ENCODE measurements at regions not wholly inside any gene's neighbourhood (a gene's known extent, or its start where the extent isn't known, plus 50 kb on each side); places are given as distances from the start of the nearest gene placed in this dataset.

DNA sequence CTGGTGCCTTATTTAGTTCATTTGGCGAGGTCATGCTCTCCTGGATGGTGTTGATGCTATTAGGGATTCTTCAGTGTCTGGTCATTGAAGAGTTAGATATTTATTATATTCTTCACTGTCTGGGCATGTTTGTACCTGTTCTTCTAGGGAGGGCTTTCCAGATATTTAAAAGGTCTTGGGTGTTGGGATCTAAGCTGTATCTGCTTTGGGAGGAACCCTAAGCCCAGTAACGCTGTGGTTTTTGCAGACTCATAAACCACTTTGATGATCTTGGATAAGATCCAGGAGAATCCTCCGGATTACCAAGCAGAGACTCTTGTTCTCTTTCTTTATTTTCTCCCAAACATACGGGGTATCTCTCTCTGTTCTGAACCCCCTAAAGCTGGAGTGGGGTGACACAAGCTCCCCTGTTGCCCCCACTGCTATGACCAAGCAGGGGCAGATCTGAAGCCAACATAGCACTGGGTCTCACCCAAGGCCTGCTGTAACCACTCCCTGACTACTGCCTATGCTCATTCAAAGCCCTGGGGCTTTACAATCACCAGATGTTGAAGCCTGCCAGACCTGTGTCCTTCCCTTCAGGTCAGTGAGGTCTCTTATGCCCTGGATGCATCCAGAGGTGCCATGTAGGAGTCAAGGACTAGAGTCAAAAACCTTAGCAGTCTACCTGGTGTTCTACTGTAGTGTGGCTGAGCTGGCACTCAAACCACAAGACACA is 187.6 kb downstream of the GUCY2F start:
- Mint-ChIP-seq H3K9me3 (peaks cover 36% of the 10 kb centered on the region), H3K4me3 (no peak overlapping the region), H3K4me1 (peaks cover 9% of the 10 kb centered on the region), H3K36me3 (no peaks in the 10 kb centered on the region), H3K27ac (no peak overlapping the region), H3K27me3 (ENCODE audit: low read depth) (no peaks in the 10 kb centered on the region)
- no peak for DNase-seq (ENCODE audit: low spot score in 2 of 2, unreplicated experiment in 2 of 2)
- TF ChIP-seq, protein P1, sequence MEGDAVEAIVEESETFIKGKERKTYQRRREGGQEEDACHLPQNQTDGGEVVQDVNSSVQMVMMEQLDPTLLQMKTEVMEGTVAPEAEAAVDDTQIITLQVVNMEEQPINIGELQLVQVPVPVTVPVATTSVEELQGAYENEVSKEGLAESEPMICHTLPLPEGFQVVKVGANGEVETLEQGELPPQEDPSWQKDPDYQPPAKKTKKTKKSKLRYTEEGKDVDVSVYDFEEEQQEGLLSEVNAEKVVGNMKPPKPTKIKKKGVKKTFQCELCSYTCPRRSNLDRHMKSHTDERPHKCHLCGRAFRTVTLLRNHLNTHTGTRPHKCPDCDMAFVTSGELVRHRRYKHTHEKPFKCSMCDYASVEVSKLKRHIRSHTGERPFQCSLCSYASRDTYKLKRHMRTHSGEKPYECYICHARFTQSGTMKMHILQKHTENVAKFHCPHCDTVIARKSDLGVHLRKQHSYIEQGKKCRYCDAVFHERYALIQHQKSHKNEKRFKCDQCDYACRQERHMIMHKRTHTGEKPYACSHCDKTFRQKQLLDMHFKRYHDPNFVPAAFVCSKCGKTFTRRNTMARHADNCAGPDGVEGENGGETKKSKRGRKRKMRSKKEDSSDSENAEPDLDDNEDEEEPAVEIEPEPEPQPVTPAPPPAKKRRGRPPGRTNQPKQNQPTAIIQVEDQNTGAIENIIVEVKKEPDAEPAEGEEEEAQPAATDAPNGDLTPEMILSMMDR (IDR thresholded peaks at IDR 0.05; ENCODE audit: unreplicated experiment): no peak

DNA sequence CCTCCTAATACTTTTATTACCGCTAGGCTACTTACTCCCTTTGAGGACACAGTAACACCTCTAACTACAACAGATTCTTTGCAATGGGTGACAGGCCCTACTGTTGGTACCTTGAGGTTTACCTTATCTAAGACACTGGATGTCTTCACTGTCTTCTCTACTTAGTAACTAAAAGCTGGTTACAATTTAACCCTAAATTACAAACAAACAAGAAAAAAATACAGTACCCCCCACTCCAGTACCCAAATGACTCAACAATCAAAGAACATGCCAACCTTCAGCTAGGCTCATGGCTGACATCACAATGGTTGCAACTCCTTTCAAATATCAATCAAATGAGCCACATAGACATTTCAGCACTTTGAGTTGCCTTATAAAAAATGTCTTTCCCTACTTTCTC is 198.0 kb downstream of the GUCY2F start:
- Mint-ChIP-seq H3K4me3 (no peak overlapping the region), H3K4me1 (peaks cover 18% of the 10 kb centered on the region), H3K9me3 (peaks cover 4% of the 10 kb centered on the region), H3K27ac (no peak overlapping the region), H3K27me3 (ENCODE audit: low read depth) (no peaks in the 10 kb centered on the region), H3K36me3 (no peaks in the 10 kb centered on the region)
- DNase-seq (ENCODE audit: low spot score in 2 of 2, unreplicated experiment in 2 of 2): no peak
- TF ChIP-seq, protein P1 (IDR thresholded peaks at IDR 0.05; ENCODE audit: unreplicated experiment): no peak

DNA sequence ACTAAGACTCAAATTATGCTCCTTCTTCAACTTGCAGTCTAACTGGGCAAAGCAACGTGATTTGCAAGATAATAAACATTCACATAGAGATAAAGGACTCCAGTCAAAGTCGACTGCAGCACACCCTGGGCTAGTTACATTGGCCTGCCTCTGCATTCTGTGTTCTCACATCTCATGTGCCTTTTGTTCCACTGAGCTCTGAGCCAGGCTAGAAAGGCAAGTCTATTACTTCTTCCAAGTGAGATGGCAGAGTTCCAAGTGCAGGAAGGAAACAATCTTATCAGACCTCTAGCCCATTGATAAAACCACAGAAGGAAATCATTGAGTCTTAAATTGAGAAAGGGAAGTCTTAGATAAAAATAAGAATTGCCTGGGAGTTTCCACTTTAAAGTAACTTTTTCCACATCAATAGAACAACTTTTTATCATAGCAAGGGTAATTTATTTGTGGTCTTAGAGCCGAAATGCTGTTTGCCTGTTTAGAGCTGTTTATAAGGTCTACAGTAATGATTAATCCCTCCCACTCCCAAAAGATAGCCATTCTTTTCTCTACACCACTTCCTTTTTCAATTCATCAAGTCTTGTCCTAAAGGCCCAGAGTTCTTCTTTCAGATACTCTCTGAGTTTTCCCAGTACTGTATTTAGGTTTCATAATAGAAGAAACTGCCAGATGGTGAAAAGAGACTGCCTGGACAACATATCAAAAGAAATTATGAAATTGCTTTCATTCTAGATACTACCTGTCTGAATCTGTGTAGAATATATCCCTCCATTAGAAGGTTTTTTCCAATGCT is 200.2 kb downstream of the GUCY2F start:
- no peak overlapping the region for H3K4me3 Mint-ChIP-seq
- no peak for DNase-seq (ENCODE audit: low spot score in 2 of 2, unreplicated experiment in 2 of 2)
- no peaks in the 10 kb centered on the region for H3K36me3 Mint-ChIP-seq
- no peaks in the 10 kb centered on the region for H3K9me3 Mint-ChIP-seq
- TF ChIP-seq, protein P1 (IDR thresholded peaks at IDR 0.05; ENCODE audit: unreplicated experiment): no peak
- peak overlapping the region; percentile 51 for H3K27ac Mint-ChIP-seq
- peaks cover 18% of the 10 kb centered on the region for H3K4me1 Mint-ChIP-seq
- H3K27me3 Mint-ChIP-seq (ENCODE audit: low read depth): no peaks in the 10 kb centered on the region

DNA sequence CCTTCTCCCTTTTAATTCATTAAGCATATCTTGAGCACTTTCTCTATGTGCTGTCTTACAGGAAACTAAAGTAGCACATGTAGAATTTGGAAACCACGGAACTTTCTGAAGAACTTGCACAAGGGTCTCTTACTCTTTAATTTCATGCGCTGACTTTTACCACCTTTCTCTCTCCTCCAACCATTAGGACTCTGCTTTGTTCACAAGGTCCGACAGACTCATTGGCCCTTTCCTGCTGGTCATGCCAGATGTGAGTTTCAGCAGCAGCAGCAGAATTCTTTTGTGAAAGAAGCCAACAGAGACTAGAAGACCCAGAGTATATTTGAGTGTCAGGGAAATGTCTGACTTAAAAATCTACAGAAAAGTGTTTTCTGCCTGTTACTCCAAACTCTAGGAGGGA is 207.1 kb downstream of the GUCY2F start:
- Mint-ChIP-seq H3K27ac (no peak overlapping the region), H3K36me3 (no peaks in the 10 kb centered on the region), H3K4me1 (peaks cover 8% of the 10 kb centered on the region), H3K9me3 (no peaks in the 10 kb centered on the region), H3K27me3 (ENCODE audit: low read depth) (no peaks in the 10 kb centered on the region), H3K4me3 (no peak overlapping the region)
- TF ChIP-seq, protein P1 (IDR thresholded peaks at IDR 0.05; ENCODE audit: unreplicated experiment): no peak
- DNase-seq (ENCODE audit: low spot score in 2 of 2, unreplicated experiment in 2 of 2): no peak

DNA sequence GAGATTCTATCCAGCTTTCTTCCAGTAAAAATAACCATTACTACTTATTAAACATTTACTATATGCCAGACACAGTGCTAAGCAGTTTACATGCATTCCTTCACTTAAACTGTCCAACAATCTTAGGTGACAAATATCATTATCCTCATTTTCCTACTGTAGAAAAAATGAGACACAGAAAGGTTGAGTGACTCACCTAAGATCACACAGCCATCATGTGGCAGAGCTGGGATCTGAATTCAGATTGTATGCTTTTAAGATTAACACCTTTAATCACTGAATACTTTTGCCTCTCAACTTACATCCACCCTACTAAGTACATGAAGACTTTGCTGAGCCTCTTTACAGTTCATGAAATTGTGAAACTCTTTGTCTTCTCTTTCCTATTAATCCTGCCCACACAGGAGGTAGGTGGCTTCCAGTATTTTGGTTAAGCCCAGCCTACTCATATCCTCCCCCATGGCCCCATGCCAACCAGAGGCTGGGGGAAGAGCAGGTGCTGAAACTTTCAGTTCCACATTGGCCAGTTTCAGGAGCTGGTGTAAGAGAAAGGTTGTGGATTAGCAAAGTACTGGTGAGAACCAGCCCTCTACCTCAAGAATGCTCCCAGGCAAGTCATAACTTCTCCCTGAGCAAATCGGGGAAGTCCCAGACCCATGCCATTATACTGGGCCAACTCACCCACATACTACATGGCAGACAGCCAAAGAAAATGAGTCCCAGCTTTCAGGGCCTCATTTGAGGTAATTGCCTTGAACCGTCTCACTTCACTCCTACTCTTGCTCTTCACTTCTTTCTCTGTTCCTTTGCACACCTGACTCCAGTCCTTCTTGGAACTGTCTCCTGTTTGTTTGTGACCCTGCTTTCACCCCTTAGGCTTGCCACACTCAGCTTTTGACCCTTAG is 211.1 kb downstream of the GUCY2F start:
- Mint-ChIP-seq H3K36me3 (no peaks in the 10 kb centered on the region), H3K4me3 (no peak overlapping the region), H3K4me1 (peaks cover 8% of the 10 kb centered on the region), H3K9me3 (no peaks in the 10 kb centered on the region), H3K27ac (peak overlapping the region; percentile 62), H3K27me3 (ENCODE audit: low read depth) (no peaks in the 10 kb centered on the region)
- TF ChIP-seq, protein P1 (IDR thresholded peaks at IDR 0.05; ENCODE audit: unreplicated experiment): no peak
- no peak for DNase-seq (ENCODE audit: low spot score in 2 of 2, unreplicated experiment in 2 of 2)

All from mesothelial cell of epicardium (in vitro differentiated cells).